HG03354 (cell line): ENCODE measurements at regions not wholly inside any gene's neighbourhood (a gene's known extent, or its start where the extent isn't known, plus 50 kb on each side); places are given as distances from the start of the nearest gene placed in this dataset.

Source experiments
- ATAC-seq: cut with Tn5 transposase; IDR thresholded peaks from one replicate; pipeline ENCODE4 v1.9.1; 2021; ENCODE audit warnings: mild to moderate bottlenecking; ENCODE audit not compliant: unreplicated experiment, poor library complexity, severe bottlenecking

GRCh38 chr7:22920672-22921071, 93.3 kb downstream of the HYCC1 start:
- no peak for ATAC-seq

- ATAC-seq: no peak
Observed at GRCh38 chr7:22913158-22913557, 90.5 kb upstream of the TOMM7 start.

- ATAC-seq: no peak
Observed at GRCh38 chr7:22911889-22912288, 89.2 kb upstream of the TOMM7 start.

GRCh38 chr7:22909917-22910316, 87.3 kb upstream of the TOMM7 start:
- no peak for ATAC-seq

GRCh38 chr7:22907805-22908204, 85.2 kb upstream of the TOMM7 start:
- no peak for ATAC-seq

- ATAC-seq: no peak
Observed at GRCh38 chr7:22900784-22901183, 78.1 kb upstream of the TOMM7 start.

GRCh38 chr7:22900101-22900500, 77.5 kb upstream of the TOMM7 start:
- no peak for ATAC-seq

- no peak for ATAC-seq
Observed at GRCh38 chr7:22896917-22897316, 74.3 kb upstream of the TOMM7 start.

GRCh38 chr7:22895828-22896165, 73.1 kb upstream of the TOMM7 start:
- no peak for ATAC-seq

GRCh38 chr7:22895140-22895827, 72.6 kb upstream of the TOMM7 start:
- ATAC-seq: no peak

GRCh38 chr7:22894546-22894945, 71.9 kb upstream of the TOMM7 start:
- no peak for ATAC-seq

GRCh38 chr7:22890773-22891172, 68.1 kb upstream of the TOMM7 start:
- no peak for ATAC-seq

GRCh38 chr7:22885797-22886261, 63.2 kb upstream of the TOMM7 start:
- ATAC-seq: peak; percentile 93

GRCh38 chr7:22884911-22885788, 62.5 kb upstream of the TOMM7 start:
- peak; percentile 54 for ATAC-seq

GRCh38 chr7:22882106-22882505, 59.5 kb upstream of the TOMM7 start:
- ATAC-seq: no peak

GRCh38 chr7:22879709-22880306, 57.2 kb upstream of the TOMM7 start:
- no peak for ATAC-seq

GRCh38 chr7:22879280-22879679, 56.6 kb upstream of the TOMM7 start:
- no peak for ATAC-seq

GRCh38 chr7:22876986-22877729, 54.5 kb upstream of the TOMM7 start:
- no peak for ATAC-seq

- ATAC-seq: no peak
Observed at GRCh38 chr7:22875470-22875869, 52.8 kb upstream of the TOMM7 start.

GRCh38 chr7:22874904-22875303, 52.3 kb upstream of the TOMM7 start:
- ATAC-seq: no peak
